ENCODE measurements at regions not wholly inside any gene's neighbourhood (a gene's known extent, or its start where the extent isn't known, plus 50 kb on each side); places are given as distances from the start of the nearest gene placed in this dataset.

- intact Hi-C loops (cut with DNase I) = no loop called here
- peak in 5 of 42 donors; percentile 3 to 34 (median 16) for DNase-seq
Observed at GRCh38 chr2:236866542-236867340, 218.9 kb upstream of the COPS8 start.

GRCh38 chr2:236867441-236868260, 218.0 kb upstream of the COPS8 start:
- DNase-seq = peak in 3 of 42 donors; percentile 1 to 17 (median 13)
- intact Hi-C loops (cut with DNase I) = no loop called here

- intact Hi-C loops (cut with DNase I) = no loop called here
- DNase-seq = peak in 2 of 42 donors; percentile 7 to 8
Observed at GRCh38 chr2:236870370-236870769, 215.3 kb upstream of the COPS8 start.

DNA sequence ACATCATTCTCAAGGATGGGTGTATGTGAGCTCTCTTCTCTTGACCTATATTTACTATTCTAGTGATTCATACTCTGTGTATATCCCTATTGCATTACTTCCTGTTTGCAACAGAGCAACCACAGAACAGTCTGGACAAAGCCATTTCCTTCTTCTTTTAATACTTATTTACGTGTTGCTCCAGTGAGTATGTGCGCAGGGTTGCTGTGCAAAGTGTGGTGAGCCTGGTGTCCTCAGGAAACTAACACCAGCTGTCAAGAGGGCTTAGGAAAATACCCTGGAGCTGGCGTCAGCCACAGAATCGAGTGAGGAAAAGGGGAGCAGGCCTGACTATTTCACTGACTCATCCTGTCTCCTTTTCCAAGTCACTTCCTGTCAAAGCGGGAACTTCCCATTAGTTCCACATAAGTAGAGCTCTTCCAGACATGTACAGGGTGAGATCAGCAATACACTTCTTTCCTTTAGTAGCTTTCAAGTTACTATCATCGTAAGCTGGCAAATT, 214.1 kb upstream of the COPS8 start:
- peak in 12 of 42 donors; percentile 18 to 69 (median 26) for DNase-seq
- intact Hi-C loops (cut with DNase I) = no loop called here

GRCh38 chr2:236872015-236872414, 213.7 kb upstream of the COPS8 start:
- intact Hi-C loops (cut with DNase I) = no loop called here
- DNase-seq = peak in 3 of 42 donors; percentile 25 to 36 (median 32)

DNA sequence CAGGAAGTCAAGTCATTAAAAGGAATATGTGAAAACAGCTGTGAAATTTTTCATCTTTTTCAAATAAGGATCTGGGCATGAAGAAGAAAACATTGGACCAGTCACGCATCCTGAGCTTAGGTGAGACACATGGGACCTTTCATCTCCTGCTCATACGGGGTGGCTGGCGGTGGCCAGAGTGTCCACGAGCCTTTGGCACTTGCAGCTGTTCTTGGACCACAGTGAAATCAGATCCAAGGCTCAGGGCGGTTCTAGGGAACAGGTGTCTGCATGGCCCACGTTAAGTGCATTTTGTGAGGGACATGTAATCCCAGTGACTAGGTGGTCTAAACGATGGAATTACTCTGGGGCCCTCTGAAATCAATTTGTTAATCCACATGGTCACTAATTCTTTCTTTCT, 212.7 kb upstream of the COPS8 start:
- DNase-seq = peak in 1 of 42 donors; percentile 25
- intact Hi-C loops (cut with DNase I) = no loop called here

- intact Hi-C loops (cut with DNase I) = no loop called here
- peak in 1 of 42 donors; percentile 21 for DNase-seq
Observed at GRCh38 chr2:236873636-236874035, 212.1 kb upstream of the COPS8 start.

DNA sequence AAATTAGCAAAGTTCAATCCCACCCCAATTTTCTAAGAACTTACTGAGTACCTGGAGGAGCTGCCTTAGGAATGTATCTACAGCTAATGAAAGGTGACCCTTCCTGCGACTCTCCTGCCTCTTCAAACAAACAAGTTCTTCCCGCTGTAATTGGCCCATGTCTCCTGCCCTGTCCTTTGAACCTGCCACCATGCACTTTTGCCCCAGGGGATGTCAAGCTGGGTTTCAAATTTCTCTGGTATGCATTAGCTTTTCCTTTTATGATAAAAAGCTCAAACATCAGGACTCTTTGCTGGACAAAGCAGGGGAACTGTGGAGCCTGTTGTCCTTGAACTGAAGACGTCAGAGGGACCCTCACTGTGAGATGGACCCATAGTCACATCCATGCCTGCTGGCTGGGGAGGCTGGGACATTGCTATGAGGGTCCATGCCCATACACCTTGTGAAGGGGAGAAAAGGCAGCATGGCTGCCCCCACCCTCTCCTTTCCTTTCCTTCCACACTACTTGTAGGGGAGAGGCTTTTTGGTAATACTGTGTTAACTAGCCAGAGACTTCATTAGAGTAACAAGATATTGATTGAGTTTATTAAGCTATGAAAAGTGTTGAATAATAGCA, 210.7 kb upstream of the COPS8 start:
- DNase-seq = peak in 1 of 42 donors; percentile 26
- intact Hi-C loops (cut with DNase I) = no loop called here

GRCh38 chr2:236875906-236876505, 209.7 kb upstream of the COPS8 start:
- DNase-seq = peak in 3 of 42 donors; percentile 16 to 26 (median 22)
- intact Hi-C loops (cut with DNase I) = no loop called here

DNA sequence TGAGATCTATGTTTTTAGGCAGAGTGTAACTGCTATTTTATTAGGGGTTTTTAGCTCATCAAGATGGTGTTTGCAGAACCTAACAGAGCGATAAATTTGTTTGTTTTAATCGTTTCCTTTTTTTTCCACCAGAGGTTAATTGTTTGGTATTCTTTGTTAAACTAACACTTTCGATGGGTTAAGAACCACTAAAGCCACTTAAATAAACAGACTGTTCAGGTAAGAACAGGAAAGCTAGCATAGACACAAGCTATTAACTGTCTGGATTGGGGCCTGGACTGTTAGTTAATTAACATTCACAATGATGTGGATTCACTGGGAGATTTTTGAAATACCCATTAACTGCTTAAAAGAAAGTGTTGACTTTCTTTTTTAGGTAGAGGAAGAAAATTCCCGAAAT, 209.0 kb upstream of the COPS8 start:
- intact Hi-C loops (cut with DNase I) = no loop called here
- no peak for DNase-seq

DNA sequence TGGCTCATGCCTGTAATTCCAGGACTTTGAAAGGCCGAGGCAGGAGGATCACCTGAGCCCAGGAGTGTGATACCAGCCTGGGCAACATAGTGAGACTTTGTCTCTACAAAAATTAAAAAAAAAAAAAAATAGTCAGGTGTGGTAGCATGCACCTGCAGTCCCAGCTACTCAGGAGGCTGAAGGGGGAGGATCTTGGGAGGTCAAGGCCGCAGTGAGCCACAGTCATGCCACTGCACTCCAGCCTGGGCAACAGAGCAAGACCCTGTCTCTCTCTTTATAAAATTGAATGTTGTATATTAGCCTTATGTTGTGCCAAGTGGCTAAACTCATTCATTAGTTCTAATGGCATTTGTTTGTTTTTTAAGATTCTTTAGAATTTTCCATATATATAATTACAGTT, 207.7 kb upstream of the COPS8 start:
- intact Hi-C loops (cut with DNase I) = no loop called here
- no peak for DNase-seq

GRCh38 chr2:236879416-236879963, 206.2 kb upstream of the COPS8 start:
- intact Hi-C loops (cut with DNase I) = no loop called here
- no peak for DNase-seq

DNA sequence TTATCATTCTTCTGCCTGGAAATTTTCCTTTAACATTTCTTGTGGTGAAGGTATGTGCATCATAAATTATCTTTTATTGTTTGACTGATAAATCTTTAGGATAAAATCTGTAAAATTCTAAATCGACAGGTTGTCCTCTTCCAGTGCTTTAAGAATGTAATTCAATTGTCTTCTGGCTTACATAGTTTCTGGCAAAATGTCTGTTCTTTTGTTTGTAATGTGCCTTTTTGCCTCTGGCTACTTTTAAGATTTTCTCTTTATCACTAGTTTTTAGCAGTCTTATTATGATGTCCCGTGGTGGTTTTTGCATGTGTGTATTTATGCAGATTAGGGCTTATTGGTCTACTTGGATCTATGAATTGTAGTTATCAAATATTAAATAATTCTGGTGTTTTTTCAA, 203.6 kb upstream of the COPS8 start:
- no peak for DNase-seq
- intact Hi-C loops (cut with DNase I) = no loop called here

- no peak for DNase-seq
- intact Hi-C loops (cut with DNase I) = no loop called here
Observed at GRCh38 chr2:236882930-236883329, 202.8 kb upstream of the COPS8 start.

GRCh38 chr2:236883819-236884218, 201.9 kb upstream of the COPS8 start:
- DNase-seq = no peak
- intact Hi-C loops (cut with DNase I) = no loop called here

DNA sequence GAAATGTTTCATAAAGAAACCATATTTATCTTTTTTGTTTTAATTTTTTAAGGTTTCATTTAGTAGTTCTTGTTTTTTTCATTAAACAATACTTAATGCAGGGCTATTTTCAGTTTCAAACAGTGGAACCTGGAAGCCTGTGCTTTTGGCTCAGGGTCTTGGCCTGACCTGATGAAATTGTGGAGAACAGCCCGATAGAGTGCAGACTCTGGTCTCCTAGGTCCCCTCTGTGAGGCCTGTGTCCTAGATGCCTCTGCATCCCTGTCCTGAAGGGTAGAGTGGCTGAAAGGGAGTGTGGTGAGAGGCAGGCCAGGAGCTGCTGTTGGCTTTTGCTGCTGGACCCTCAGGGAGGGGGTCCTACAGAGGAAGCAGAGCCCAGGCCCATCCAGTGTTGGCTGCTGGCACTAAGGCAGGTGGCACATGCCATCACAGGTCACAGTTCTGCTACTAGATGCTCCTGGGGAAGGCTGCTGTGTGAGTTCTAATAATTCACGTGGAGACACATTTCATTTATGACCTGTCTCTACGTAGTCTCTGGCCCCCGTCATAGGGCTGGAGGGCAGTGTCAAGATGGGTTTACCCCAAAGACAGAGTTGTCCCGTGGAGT, 201.0 kb upstream of the COPS8 start:
- DNase-seq = no peak
- intact Hi-C loops (cut with DNase I) = no loop called here

DNA sequence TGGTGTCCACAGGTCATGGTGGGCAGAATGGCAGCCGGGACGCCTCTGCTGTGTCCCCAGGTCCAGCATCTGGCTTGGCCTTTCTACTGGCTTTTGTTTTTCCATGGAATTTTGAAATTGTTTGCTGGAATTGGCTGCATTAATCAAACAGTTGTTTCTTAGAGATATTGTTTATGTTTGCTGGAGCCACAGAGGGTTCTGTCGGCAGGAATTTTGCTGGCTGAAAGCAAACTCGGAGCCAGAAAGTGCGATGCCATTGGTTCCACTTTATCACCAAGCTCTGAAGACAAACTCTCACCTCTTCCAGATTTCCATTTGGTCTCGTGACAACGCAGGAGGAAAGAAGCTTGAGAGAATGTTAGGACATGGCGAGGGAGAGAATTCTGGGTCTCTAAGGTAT, 199.2 kb upstream of the COPS8 start:
- intact Hi-C loops (cut with DNase I) = no loop called here
- DNase-seq = no peak

DNA sequence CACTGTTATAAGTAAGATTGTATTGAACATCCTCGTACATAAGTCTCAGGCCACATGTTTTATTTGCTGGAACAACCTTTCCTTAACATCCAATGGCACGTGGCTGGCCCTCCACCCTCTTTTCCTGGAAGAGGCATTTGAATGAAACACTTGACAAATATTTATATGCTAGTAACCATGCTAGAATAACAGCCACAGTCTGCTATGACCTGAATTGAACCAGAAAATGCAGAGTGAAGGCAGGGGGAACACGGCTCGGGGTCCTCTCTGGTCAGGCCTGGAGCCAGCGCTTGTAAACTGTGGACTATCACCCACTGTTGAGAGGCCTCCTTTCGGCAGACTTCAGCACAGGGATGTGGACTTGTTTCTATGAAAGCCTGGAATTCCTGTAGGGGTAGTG, 198.2 kb upstream of the COPS8 start:
- intact Hi-C loops (cut with DNase I) = no loop called here
- no peak for DNase-seq
